ENCODE measurements at regions not wholly inside any gene's neighbourhood (a gene's known extent, or its start where the extent isn't known, plus 50 kb on each side); places are given as distances from the start of the nearest gene placed in this dataset.

- no peak for TF ChIP-seq CTCF (IDR thresholded peaks at IDR 0.05; ENCODE audit: low read depth, low read length)
- TF ChIP-seq POLR2A (IDR thresholded peaks at IDR 0.05; ENCODE audit: extremely low read depth, insufficient read length), result no peak
Observed at GRCh38 chr2:139080244-139080643, 300.1 kb upstream of the NXPH2 start.

Measured in NB4 (cell line).